ENCODE measurements at regions not wholly inside any gene's neighbourhood (a gene's known extent, or its start where the extent isn't known, plus 50 kb on each side); places are given as distances from the start of the nearest gene placed in this dataset.
A peak's percentile ranks its signal among the peaks of the same experiment; 100 is the strongest.

DNA sequence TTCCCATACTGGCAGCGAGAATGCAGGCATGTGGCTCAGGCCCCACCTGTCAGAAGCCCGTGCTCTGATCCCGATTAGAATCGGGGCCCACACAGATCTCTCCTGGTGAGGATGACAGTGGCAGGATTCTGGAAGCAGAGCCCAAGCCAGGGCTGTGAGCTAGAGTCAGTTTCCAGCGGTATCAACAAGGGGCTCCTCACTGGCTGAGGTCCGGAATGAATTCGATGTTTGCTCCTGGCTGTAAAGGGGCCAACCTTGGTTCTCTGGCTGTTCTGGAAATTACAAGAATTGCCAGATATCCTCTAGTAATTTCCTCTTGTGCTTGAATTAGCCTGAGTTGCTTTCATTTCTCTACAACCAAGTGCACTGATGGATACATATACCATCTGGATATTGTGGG is 129.1 kb upstream of the SPRY4 start:
- no peaks in the 10 kb centered on the region for H3K4me1 ChIP-seq
- H3K36me3 ChIP-seq: no peaks in the 10 kb centered on the region
- DNase-seq (no peak), ATAC-seq (peak in 3 of 4 donors; percentile 9 to 54 (median 41))
- intact Hi-C loops (cut with DNase I): no loop called here
- no peaks in the 10 kb centered on the region for H3K9me3 ChIP-seq
- H3K27ac ChIP-seq: no peak overlapping the region
- no peak overlapping the region for H3K4me3 ChIP-seq
- WGBS (ENCODE audit: insufficient coverage, low coverage, low lambda C conversion rate, missing lambda C conversion rate): 66% methylated on average over 4 of the region's 7 CpGs
- TF ChIP-seq, protein P1, sequence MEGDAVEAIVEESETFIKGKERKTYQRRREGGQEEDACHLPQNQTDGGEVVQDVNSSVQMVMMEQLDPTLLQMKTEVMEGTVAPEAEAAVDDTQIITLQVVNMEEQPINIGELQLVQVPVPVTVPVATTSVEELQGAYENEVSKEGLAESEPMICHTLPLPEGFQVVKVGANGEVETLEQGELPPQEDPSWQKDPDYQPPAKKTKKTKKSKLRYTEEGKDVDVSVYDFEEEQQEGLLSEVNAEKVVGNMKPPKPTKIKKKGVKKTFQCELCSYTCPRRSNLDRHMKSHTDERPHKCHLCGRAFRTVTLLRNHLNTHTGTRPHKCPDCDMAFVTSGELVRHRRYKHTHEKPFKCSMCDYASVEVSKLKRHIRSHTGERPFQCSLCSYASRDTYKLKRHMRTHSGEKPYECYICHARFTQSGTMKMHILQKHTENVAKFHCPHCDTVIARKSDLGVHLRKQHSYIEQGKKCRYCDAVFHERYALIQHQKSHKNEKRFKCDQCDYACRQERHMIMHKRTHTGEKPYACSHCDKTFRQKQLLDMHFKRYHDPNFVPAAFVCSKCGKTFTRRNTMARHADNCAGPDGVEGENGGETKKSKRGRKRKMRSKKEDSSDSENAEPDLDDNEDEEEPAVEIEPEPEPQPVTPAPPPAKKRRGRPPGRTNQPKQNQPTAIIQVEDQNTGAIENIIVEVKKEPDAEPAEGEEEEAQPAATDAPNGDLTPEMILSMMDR (IDR thresholded peaks at IDR 0.05): no peak
- no peak for TF ChIP-seq POLR2A (IDR thresholded peaks at IDR 0.05)
- no peaks in the 10 kb centered on the region for H3K27me3 ChIP-seq

DNA sequence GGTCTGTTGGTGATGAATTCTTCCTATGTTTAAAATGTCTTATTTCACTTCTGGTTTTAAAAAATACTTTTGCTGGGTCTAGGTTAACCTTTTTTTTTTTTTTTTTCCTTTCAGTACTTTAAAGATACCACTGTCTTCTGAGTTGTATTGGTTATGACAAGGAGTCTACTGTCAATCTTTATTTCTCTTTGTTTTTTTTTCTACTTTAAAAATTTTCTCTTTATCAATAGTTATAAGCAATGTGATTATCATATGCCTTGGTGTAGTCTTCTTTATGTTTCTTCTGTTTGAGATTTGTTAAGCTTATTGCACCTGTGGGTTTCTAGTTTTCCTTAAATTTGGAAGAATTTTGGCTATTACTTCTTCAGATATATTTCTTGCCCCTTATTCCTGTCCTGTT is 125.6 kb upstream of the SPRY4 start:
- DNase-seq: no peak
- TF ChIP-seq, protein P1 (IDR thresholded peaks at IDR 0.05): no peak
- no peak for TF ChIP-seq POLR2A (IDR thresholded peaks at IDR 0.05)
- H3K9me3 ChIP-seq: no peaks in the 10 kb centered on the region

DNA sequence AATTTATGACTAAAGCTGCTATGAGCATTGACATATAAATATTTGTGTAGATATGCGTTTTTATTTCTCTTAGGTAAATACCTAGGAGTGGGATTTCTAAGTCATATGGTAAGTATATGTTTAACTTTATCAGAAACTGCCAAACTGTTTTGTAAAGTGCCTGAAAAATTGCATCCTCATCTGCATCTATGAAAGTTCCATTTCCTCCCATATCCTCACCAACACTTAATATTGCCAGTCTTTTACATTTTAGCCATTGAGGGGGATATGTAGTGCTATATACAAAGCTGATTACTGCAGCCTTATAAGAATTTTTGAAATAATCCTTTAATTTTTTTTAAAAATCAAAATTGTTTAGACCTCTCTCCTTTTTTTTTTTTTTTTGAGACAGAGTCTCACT is 123.1 kb upstream of the SPRY4 start:
- Histone ChIP-seq H3K4me3 (no peak overlapping the region), H3K27ac (no peak overlapping the region), H3K27me3 (no peaks in the 10 kb centered on the region), H3K36me3 (no peaks in the 10 kb centered on the region), H3K9me3 (no peaks in the 10 kb centered on the region), H3K4me1 (no peaks in the 10 kb centered on the region)
- 52% methylated on average over 1 of the region's 1 CpG for WGBS (ENCODE audit: insufficient coverage, low coverage, low lambda C conversion rate, missing lambda C conversion rate)
- intact Hi-C loops (cut with DNase I): no loop called here
- no peak for TF ChIP-seq POLR2A (IDR thresholded peaks at IDR 0.05)
- TF ChIP-seq, protein P1 (IDR thresholded peaks at IDR 0.05): no peak
- DNase-seq (no peak), ATAC-seq (no peak)

More for the DNA sequence above, 125.6 kb upstream of the SPRY4 start:
- no peak for ATAC-seq
- intact Hi-C loops (cut with DNase I): no loop called here
- Histone ChIP-seq H3K4me1 (no peaks in the 10 kb centered on the region), H3K27me3 (no peaks in the 10 kb centered on the region), H3K27ac (no peak overlapping the region), H3K36me3 (no peaks in the 10 kb centered on the region), H3K4me3 (no peak overlapping the region)

DNA sequence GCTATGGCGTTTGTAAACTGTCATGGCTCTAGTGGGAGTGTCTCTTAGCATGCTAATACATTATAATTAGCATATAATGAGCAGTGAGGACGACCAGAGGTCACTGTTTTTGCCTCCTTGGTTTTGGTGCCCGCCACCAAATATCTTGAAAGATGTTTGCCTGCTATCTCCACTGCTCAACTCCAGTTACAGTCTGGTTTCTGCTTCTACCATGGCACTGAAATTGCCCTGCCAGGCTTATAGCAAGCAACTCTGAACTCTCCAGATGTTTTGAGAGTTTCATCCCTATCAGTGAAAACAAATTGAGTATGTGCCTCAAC is 122.1 kb upstream of the SPRY4 start:
- ATAC-seq: peak in 1 of 4 donors; percentile 12
- H3K27ac ChIP-seq: no peak overlapping the region
- intact Hi-C loops (cut with DNase I): no loop called here
- H3K36me3 ChIP-seq: no peaks in the 10 kb centered on the region
- WGBS (ENCODE audit: insufficient coverage, low coverage, low lambda C conversion rate, missing lambda C conversion rate): 33% methylated on average over 3 of the region's 3 CpGs
- DNase-seq: no peak
- no peaks in the 10 kb centered on the region for H3K9me3 ChIP-seq
- TF ChIP-seq POLR2A (IDR thresholded peaks at IDR 0.05): no peak
- TF ChIP-seq, protein P1 (IDR thresholded peaks at IDR 0.05): no peak
- no peak overlapping the region for H3K4me3 ChIP-seq
- H3K27me3 ChIP-seq: no peaks in the 10 kb centered on the region
- H3K4me1 ChIP-seq: no peaks in the 10 kb centered on the region

All from right lobe of liver (tissue), 6 donors.